Small intestine (tissue), 7 donors: ENCODE measurements at regions not wholly inside any gene's neighbourhood (a gene's known extent, or its start where the extent isn't known, plus 50 kb on each side); places are given as distances from the start of the nearest gene placed in this dataset.

Experiments
- DNase-seq, 2 donors: peaks; one replicate each; pipeline versions ENCODE4 v3.0.0 to v3.0.0-alpha.2; 2013
- FAIRE-seq: peaks from 2 replicates; lab custom pipeline; 2012; peaks lifted over from hg19 to GRCh38; lab: Jason Lieb, UNC
- H3K27ac ChIP-seq, 3 donors: one replicate each; pipeline ENCODE4 v1.5.1; 2013; ENCODE audit warnings: low read length in 2 of 3, mild to moderate bottlenecking in 2 of 3, control low read depth in 1 of 3, inconsistent platforms in 1 of 3, low read depth in 1 of 3, moderate library complexity in 1 of 3
- H3K27me3 ChIP-seq, 3 donors: one replicate each; pipeline ENCODE4 v1.6.1; 2013; ENCODE audit warnings: low read length in 3 of 3, inconsistent platforms in 1 of 3; ENCODE audit not compliant: control insufficient read depth in 3 of 3, insufficient read depth in 3 of 3
- H3K36me3 ChIP-seq, 3 donors: one replicate each; pipeline ENCODE4 v1.6.1; 2013; ENCODE audit warnings: low read length in 3 of 3, inconsistent platforms in 1 of 3, low read depth in 1 of 3, mild to moderate bottlenecking in 1 of 3, moderate library complexity in 1 of 3; ENCODE audit not compliant: control insufficient read depth in 3 of 3, insufficient read depth in 2 of 3
- H3K4me1 ChIP-seq, 3 donors: one replicate each; pipeline ENCODE4 v1.6.1; 2013; ENCODE audit warnings: low read length in 2 of 3, inconsistent platforms in 1 of 3, low read depth in 1 of 3, mild to moderate bottlenecking in 1 of 3, moderate library complexity in 1 of 3; ENCODE audit not compliant: control insufficient read depth in 3 of 3, insufficient read depth in 2 of 3
- H3K4me3 ChIP-seq, 3 donors: one replicate each; pipeline ENCODE4 v1.5.1; 2013; ENCODE audit warnings: low read length in 3 of 3, control low read depth in 1 of 3, inconsistent platforms in 1 of 3, low read depth in 1 of 3, mild to moderate bottlenecking in 1 of 3, moderate library complexity in 1 of 3
- H3K9me3 ChIP-seq, 2 donors: one replicate each; pipeline ENCODE4 v1.6.1; 2013; ENCODE audit warnings: low read depth in 1 of 2, low read length in 1 of 2; ENCODE audit not compliant: control insufficient read depth in 2 of 2, insufficient read depth in 1 of 2
- WGBS, 3 donors: extraction: QIAGEN DNeasy Blood & Tissue Kit; methylation state at CpG; one replicate each; pipeline ENCODE4 v1.1.7; 2013; 5-methylcytosine and 5-hydroxymethylcytosine counted together
- donor health status: healthy with polysubstance abuse.
- donor health status: control.
- donor health status: control.
- donor health status: Bipolar disorder and iron deficiency.
- donor health status: healthy.

DNA sequence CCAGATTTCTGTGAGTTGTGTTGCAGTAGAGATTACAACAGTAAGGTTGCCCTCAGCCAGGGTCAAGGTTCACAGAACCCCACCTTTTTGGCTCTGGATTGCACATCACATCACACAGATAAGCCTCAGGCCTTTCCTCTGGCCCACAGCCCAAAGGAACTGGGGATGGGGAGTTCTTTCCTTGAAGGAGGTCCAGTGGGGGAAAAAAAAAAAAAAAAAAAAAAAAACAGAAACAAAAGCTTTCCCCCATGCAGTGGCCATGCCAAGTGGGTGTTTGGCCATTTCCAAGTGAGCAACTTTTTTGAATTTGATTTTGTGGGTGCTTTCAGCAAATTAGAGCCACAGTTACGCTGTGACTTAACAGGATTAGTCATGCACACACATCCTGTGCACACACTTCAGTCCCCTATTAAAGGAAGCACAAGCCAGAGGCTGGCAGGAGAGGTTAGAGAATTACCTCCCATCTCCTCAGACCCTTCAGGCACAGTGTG is 79.3 kb upstream of the NANOS1 start:
- 50 to 72% (median 60%) methylated on average over 1 of the region's 1 CpG for WGBS, 3 donors
- H3K36me3 ChIP-seq, result no peaks in the 10 kb centered on the region
- FAIRE-seq, result no peak

DNA sequence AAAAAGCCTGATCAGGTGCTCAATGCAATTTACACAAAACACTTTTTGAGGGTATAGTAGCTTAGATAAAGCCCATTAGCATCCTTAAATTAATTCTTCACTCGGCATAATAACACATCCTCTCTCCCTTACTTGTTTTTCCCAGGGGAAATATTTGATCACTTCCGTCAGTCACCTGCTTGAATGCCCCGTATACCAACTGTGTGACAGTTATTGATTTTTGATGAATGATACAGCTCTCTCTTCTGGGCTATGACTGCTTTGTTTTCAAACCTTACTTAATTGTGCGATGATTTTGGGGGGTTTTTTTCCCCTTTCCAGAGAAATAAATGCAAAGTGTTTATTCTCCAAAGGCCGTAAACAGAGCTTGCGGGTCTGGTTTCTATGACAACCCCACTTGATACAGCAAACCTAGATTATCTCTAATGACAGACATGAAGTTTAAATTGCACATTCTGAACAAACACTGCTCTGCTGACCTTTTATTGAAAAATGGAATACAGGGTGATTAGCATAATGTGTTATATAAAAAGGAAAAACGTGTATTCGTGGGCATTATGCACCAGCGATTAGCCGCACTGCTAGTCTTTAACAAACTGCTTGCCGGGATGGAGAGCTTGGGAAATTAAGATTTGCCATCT is 78.4 kb upstream of the NANOS1 start:
- no peak overlapping the region for H3K27ac ChIP-seq
- no peak for FAIRE-seq
- H3K4me1 ChIP-seq, result no peaks in the 10 kb centered on the region
- no peaks in the 10 kb centered on the region for H3K27me3 ChIP-seq
- no peaks in the 10 kb centered on the region for H3K9me3 ChIP-seq
- no peak for DNase-seq
- no peak overlapping the region for H3K4me3 ChIP-seq
- 76 to 80% (median 77%) methylated on average over 11 of the region's 11 CpGs for WGBS, 3 donors
- no peaks in the 10 kb centered on the region for H3K36me3 ChIP-seq

More for the DNA sequence above, 79.3 kb upstream of the NANOS1 start:
- no peak overlapping the region for H3K4me3 ChIP-seq
- no peak overlapping the region for H3K27ac ChIP-seq
- DNase-seq, result peak in 1 of 2 donors; percentile 59
- no peaks in the 10 kb centered on the region for H3K9me3 ChIP-seq
- H3K4me1 ChIP-seq, result no peaks in the 10 kb centered on the region
- H3K27me3 ChIP-seq, result no peaks in the 10 kb centered on the region

DNA sequence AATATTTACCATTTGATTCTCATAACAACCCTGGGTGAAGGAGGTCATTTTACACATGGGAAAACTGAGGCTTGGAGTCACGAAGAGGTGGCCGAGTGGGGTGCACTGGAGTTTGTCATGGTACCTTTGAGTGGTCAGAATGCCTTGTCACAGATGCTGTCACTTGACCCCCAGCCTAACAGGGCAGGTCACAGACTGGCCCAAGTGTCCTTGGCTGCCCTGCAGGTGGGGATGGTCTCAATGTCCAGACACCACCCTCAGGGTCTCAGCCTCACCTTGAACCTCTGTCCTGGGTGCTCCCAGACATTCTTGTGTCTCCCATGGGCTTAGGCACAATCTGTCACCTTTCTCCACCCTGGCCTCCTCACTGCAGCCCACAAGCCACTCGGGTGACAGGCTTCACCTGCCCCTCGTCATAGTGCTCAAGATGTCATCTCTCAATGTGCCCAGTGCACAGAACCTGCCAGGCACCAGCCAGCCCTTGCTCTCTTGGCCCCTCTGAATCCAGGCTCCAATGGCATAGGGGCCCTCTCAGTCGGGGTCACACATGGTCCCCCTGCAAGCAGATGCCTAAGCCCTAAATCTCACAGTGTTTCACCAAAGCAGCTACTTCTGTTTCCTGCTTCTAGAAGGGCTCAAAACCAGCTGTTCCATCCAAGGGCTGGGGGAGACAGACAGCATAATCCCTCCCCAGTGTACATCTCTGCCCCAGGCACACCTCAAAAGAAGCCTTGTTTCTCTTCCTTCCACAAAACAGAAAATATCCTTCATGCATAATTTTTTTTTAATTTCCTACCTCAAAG is 76.8 kb upstream of the NANOS1 start:
- no peaks in the 10 kb centered on the region for H3K27me3 ChIP-seq
- 79 to 89% (median 83%) methylated on average over 5 of the region's 5 CpGs for WGBS, 3 donors
- no peaks in the 10 kb centered on the region for H3K9me3 ChIP-seq
- FAIRE-seq (no peak), DNase-seq (no peak)
- H3K36me3 ChIP-seq, result no peaks in the 10 kb centered on the region
- no peak overlapping the region for H3K27ac ChIP-seq
- no peak overlapping the region for H3K4me3 ChIP-seq
- H3K4me1 ChIP-seq, result no peaks in the 10 kb centered on the region

DNA sequence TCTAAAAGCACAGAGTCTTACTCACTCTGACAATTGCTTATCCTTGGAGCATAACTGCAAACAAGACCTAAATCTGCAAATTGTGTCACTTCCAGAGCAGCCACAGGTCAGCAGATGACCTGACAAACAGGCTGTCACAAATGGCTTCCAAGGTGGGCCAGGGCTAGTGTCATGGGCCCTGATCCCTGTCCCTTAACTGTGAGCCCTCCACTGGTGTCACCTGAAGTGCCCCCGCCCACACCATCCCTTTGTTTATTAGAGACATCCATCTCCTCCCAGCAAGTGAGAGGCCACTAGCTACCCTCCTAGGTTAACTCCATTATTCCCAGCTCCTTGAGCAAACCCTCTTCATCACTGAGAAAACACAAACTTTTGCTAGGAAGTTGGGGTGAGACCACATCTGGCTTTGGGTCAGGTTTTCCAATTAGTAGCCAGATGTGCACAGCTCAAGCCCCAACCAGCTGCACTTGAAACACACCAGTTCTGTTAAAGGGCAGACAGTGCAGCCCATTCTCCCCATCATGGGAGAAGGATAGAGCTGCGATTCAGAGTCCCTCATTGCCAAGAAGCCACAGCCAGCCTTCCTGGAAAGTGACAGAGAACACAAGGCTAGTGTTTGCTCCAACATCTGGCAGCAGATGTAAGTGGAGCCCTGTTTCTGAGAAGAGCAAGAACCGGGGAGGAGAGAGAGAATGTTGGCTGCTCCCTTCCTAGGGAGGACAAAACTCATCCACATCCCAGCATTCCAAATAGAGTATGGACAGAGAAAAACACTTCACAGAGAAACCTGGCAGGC is 75.7 kb upstream of the NANOS1 start:
- 73 to 81% (median 77%) methylated on average over 3 of the region's 3 CpGs for WGBS, 3 donors
- H3K27me3 ChIP-seq, result no peaks in the 10 kb centered on the region
- H3K4me1 ChIP-seq, result no peaks in the 10 kb centered on the region
- DNase-seq (peak in 1 of 2 donors; percentile 6), FAIRE-seq (no peak)
- no peak overlapping the region for H3K27ac ChIP-seq
- no peak overlapping the region for H3K4me3 ChIP-seq
- H3K36me3 ChIP-seq, result no peaks in the 10 kb centered on the region
- no peaks in the 10 kb centered on the region for H3K9me3 ChIP-seq

DNA sequence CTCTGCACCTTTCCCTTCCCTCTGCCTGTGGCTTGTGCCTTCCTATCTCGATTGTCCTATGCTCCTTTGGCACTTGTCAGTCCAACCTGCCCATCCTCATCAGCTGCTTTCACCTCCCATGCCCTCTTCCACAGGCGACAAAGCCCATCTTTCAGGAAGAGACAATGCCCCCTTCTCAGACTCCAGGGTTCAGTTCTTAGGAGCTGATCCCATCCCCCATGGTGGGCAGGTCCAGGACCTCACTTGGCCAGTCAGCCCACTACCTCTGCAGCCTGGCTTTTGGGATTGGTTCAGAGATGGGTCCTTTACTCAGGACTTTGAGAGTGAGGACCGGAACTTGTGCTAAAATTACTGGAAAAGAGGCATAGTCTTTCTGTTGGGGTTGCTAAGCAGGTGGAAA is 74.0 kb upstream of the NANOS1 start:
- no peak for DNase-seq
- WGBS, 3 donors, result 50 to 63% (median 60%) methylated on average over 3 of the region's 3 CpGs
- FAIRE-seq, result no peak
- Histone ChIP-seq H3K4me3 (no peak overlapping the region), H3K4me1 (no peaks in the 10 kb centered on the region), H3K36me3 (no peaks in the 10 kb centered on the region), H3K27ac (no peak overlapping the region), H3K9me3 (no peaks in the 10 kb centered on the region), H3K27me3 (no peaks in the 10 kb centered on the region)

DNA sequence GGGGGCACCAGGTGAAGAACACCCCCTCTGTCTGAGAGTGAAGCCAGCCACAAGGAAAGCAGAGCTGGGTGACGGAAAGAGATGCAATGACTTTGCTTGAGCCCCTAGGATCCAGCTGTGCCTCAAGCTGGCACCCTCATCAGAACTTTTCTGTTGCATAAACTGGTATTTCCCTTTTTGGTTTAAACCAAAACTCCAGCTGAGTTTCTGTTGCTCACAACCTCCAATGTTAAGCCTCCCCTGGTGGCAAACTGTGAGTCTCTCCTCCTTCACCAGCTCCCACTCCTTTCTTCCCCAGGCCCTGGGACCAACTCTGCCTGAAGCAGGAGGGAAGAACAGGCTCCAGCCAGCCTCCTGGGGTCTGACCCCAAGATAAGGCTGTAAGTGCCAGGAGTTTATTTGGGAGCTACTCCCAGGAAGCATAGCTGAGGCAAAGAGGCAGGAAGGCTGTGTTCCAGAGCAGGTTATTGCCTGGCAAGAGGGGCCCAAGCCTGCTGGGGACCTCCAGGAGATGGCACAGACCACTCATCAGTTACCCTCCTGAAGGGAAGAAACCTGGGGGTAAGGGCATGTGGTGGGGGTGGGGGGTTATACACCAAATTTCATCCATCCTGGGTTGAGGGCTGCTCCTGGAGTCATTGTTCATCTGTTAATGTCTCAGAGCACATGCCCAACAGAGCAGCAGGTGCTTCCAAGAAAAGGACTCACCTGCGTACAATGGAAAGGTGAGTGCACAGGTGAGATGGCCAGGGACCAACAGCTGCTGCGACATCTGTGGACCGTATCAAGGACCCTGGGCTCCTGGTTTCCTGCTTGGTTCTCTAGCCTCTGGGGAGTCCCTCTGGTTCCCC is 73.3 kb upstream of the NANOS1 start:
- H3K27ac ChIP-seq, result no peak overlapping the region
- H3K4me1 ChIP-seq, result no peaks in the 10 kb centered on the region
- no peaks in the 10 kb centered on the region for H3K27me3 ChIP-seq
- H3K9me3 ChIP-seq, result no peaks in the 10 kb centered on the region
- WGBS, 3 donors, result 89 to 93% (median 90%) methylated on average over 4 of the region's 4 CpGs
- no peaks in the 10 kb centered on the region for H3K36me3 ChIP-seq
- H3K4me3 ChIP-seq, result no peak overlapping the region
- DNase-seq (no peak), FAIRE-seq (no peak)

DNA sequence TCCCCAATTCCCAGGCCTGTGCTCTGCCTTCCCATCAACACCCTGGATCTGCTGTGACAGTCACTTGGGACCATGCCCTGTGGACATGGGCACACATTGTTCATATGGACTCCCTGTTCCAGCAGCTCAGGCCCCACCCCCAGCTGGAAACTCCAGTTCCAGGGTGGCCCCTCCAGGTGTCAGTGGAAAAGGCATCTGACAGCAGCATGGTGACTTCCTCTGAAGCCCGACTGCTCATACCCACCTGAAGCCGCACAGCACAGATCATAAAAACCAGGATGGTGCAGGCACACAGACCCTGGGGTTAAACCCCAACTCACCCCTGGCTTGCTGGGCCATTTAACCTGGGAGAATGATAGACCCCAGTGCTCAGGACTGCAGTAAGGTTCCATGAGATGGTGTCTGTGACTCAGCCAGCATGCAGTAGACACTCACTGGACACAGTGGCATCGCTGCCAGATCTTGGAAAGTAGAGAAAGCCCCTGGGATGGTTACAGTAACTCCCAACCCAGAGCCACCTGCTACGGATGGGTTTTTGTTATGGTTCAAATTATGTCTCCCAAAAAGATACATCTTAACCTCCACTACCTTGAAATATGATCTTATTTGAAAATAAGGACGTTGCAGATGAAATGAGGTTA is 72.6 kb upstream of the NANOS1 start:
- Histone ChIP-seq H3K36me3 (no peaks in the 10 kb centered on the region), H3K9me3 (no peaks in the 10 kb centered on the region), H3K27me3 (no peaks in the 10 kb centered on the region), H3K4me3 (no peak overlapping the region), H3K4me1 (no peaks in the 10 kb centered on the region), H3K27ac (no peak overlapping the region)
- FAIRE-seq (no peak), DNase-seq (no peak)
- 82 to 90% (median 88%) methylated on average over 5 of the region's 5 CpGs for WGBS, 3 donors
